DOHH2 (cell line): ENCODE measurements at regions not wholly inside any gene's neighbourhood (a gene's known extent, or its start where the extent isn't known, plus 50 kb on each side); places are given as distances from the start of the nearest gene placed in this dataset.

Source experiments
- H3F3A ChIP-seq: fragments of 200-600 bp; sonication (generic), shearing (Covaris generic); 2 replicates; pipeline ENCODE4 v1.6.0; 2016; ENCODE audit warnings: antibody characterized with exemption, mild to moderate bottlenecking; ENCODE audit not compliant: control insufficient read depth, insufficient read depth
- H3K27ac ChIP-seq: fragments of 200-600 bp; sonication (generic); 2 replicates; pipeline ENCODE4 v1.5.1; 2014; ENCODE audit warnings: low read depth, mild to moderate bottlenecking, low read length, moderate library complexity
- H3K27me3 ChIP-seq: fragments of 200-600 bp; sonication (generic); 2 replicates; pipeline ENCODE4 v1.6.1; 2014; ENCODE audit warnings: mild to moderate bottlenecking, low read length, mixed read lengths; ENCODE audit not compliant: control insufficient read depth
- H3K36me3 ChIP-seq: fragments of 200-600 bp; sonication (generic); 2 replicates; pipeline ENCODE4 v1.6.1; 2014; ENCODE audit warnings: mild to moderate bottlenecking, low read length, moderate library complexity, mixed read lengths; ENCODE audit not compliant: control insufficient read depth
- H3K4me1 ChIP-seq: fragments of 200-600 bp; sonication (generic); 2 replicates; pipeline ENCODE4 v1.6.1; 2014; ENCODE audit warnings: mild to moderate bottlenecking, low read length, mixed read lengths; ENCODE audit not compliant: control insufficient read depth
- H3K4me2 ChIP-seq: fragments of 200-600 bp; sonication (generic); 2 replicates; pipeline ENCODE4 v1.6.0; 2014; ENCODE audit warnings: mild to moderate bottlenecking, low read length, moderate library complexity
- H3K4me3 ChIP-seq: fragments of 200-600 bp; sonication (generic); 2 replicates; pipeline ENCODE4 v1.5.1; 2014; ENCODE audit warnings: mild to moderate bottlenecking, low read length, mixed read lengths
- H3K79me2 ChIP-seq: fragments of 200-600 bp; sonication (generic); 2 replicates; pipeline ENCODE4 v1.6.1; 2014; ENCODE audit warnings: mild to moderate bottlenecking, low read length, mixed read lengths; ENCODE audit not compliant: control insufficient read depth
- H3K9me2 ChIP-seq: fragments of 200-600 bp; sonication (generic); replicated peaks from 2 replicates; pipeline ENCODE4 v1.6.1; 2014; ENCODE audit warnings: mild to moderate bottlenecking, low read length, mixed read lengths; ENCODE audit not compliant: control insufficient read depth
- H3K9me3 ChIP-seq: fragments of 200-600 bp; sonication (generic); 2 replicates; pipeline ENCODE4 v1.6.1; 2014; ENCODE audit warnings: antibody characterized with exemption, low read length, mixed read lengths; ENCODE audit not compliant: control insufficient read depth, insufficient read depth
- H4K20me1 ChIP-seq: fragments of 200-600 bp; sonication (generic); 2 replicates; pipeline ENCODE4 v1.6.0; 2014; ENCODE audit warnings: low read depth, mild to moderate bottlenecking, antibody characterized with exemption, low read length, moderate library complexity; ENCODE audit not compliant: control insufficient read depth, insufficient read depth
- EZH2phosphoT487 ChIP-seq: fragments of 200-600 bp; sonication (generic); IDR thresholded peaks from 2 replicates; pipeline ENCODE4 v1.6.1; 2017; ENCODE audit warnings: borderline replicate concordance, mild to moderate bottlenecking, antibody characterized with exemption, low read length, moderate library complexity, mixed read lengths
- TF ChIP-seq, protein P1 (sequence below): fragments of 200-600 bp; sonication (generic); IDR thresholded peaks from one replicate; pipeline ENCODE4 v1.5.1; 2014; ENCODE audit warnings: antibody characterized with exemption, mild to moderate bottlenecking, low read depth, low read length; ENCODE audit not compliant: poor library complexity, severe bottlenecking

DNA sequence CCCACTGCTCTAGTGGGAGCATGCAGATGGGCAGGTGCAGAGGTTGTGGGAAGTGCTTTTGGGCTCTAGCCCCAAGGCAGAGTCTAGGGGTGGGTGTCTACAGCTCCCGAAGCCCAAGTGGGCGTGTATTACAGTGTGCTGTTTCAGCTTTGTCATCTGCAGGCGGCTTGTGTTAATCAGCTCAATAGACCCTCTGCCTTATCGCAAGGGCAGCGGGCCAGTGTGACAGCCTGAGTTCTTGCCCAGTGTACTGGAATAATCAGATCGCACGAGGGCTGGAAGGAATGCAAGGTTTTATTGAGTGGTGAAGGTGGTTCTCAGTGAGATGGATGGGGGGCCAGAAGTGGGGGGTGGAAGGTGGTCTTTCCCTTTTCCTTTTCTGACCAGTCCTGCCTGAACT is 529.4 kb upstream of the AMOT start:
- Histone ChIP-seq H3K4me1 (no peaks in the 10 kb centered on the region), H3F3A (no peaks in the 10 kb centered on the region), H3K36me3 (no peaks in the 10 kb centered on the region), H3K4me3 (no peak overlapping the region), H3K79me2 (no peaks in the 10 kb centered on the region), H3K9me3 (no peaks in the 10 kb centered on the region), H3K27me3 (no peaks in the 10 kb centered on the region), H3K27ac (no peak overlapping the region), H3K4me2 (no peak overlapping the region), H3K9me2 (no peaks in the 10 kb centered on the region), H4K20me1 (no peaks in the 10 kb centered on the region)
- TF ChIP-seq, protein P1, sequence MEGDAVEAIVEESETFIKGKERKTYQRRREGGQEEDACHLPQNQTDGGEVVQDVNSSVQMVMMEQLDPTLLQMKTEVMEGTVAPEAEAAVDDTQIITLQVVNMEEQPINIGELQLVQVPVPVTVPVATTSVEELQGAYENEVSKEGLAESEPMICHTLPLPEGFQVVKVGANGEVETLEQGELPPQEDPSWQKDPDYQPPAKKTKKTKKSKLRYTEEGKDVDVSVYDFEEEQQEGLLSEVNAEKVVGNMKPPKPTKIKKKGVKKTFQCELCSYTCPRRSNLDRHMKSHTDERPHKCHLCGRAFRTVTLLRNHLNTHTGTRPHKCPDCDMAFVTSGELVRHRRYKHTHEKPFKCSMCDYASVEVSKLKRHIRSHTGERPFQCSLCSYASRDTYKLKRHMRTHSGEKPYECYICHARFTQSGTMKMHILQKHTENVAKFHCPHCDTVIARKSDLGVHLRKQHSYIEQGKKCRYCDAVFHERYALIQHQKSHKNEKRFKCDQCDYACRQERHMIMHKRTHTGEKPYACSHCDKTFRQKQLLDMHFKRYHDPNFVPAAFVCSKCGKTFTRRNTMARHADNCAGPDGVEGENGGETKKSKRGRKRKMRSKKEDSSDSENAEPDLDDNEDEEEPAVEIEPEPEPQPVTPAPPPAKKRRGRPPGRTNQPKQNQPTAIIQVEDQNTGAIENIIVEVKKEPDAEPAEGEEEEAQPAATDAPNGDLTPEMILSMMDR, result no peak
- TF ChIP-seq EZH2phosphoT487, result no peak

DNA sequence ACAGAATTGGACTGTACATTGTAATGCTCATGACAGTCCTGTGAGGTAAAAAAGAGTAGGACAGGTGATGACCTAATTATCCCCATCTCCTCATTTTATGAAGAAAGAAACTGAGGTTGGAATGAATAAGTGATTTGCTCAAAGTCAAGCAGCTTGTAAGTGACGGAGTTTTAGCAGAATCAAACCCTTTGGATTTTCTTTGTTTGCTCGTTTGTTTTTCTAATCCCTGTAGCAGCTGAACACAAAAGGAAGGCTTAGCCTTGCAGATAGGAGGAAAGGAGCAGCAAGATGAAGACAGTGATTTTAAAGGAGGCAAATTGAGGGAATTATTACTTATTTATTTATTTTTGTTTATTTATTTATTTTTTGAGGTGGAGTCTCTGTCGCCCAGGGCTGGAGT is 528.4 kb upstream of the AMOT start:
- H3K27me3 ChIP-seq, result no peaks in the 10 kb centered on the region
- H3K4me3 ChIP-seq, result no peak overlapping the region
- no peaks in the 10 kb centered on the region for H4K20me1 ChIP-seq
- H3F3A ChIP-seq, result no peaks in the 10 kb centered on the region
- H3K9me3 ChIP-seq, result no peaks in the 10 kb centered on the region
- H3K9me2 ChIP-seq, result no peaks in the 10 kb centered on the region
- H3K4me1 ChIP-seq, result no peaks in the 10 kb centered on the region
- H3K4me2 ChIP-seq, result no peak overlapping the region
- no peak overlapping the region for H3K27ac ChIP-seq
- H3K79me2 ChIP-seq, result no peaks in the 10 kb centered on the region
- no peaks in the 10 kb centered on the region for H3K36me3 ChIP-seq
- no peak for TF ChIP-seq EZH2phosphoT487
- TF ChIP-seq, protein P1, result no peak

DNA sequence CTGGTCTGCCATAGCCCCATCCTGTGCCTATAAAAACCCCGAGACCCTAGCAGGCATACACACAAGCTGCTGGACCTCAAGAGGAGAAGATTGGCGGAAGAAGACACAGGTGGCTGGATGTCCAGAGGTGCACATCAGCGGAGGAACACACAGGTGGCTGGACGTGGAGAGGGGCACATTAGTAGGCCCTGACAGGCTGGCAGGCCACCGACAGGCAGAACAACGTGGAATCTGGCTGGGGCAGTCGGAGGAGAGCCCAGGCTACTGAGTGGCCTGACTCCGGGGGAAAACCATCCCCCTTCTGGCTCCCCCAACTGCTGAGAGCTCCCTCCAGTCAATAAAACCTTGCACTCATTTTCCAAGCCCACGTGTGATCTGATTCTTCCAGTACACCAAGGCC is 512.5 kb upstream of the AMOT start:
- Histone ChIP-seq H3F3A (no peaks in the 10 kb centered on the region), H3K36me3 (no peaks in the 10 kb centered on the region), H3K27ac (no peak overlapping the region), H3K9me2 (no peaks in the 10 kb centered on the region), H3K27me3 (no peaks in the 10 kb centered on the region), H3K4me1 (no peaks in the 10 kb centered on the region), H3K9me3 (no peaks in the 10 kb centered on the region), H3K4me3 (no peak overlapping the region), H3K79me2 (no peaks in the 10 kb centered on the region), H3K4me2 (no peak overlapping the region), H4K20me1 (no peaks in the 10 kb centered on the region)
- TF ChIP-seq EZH2phosphoT487, result no peak
- TF ChIP-seq, protein P1, result no peak

DNA sequence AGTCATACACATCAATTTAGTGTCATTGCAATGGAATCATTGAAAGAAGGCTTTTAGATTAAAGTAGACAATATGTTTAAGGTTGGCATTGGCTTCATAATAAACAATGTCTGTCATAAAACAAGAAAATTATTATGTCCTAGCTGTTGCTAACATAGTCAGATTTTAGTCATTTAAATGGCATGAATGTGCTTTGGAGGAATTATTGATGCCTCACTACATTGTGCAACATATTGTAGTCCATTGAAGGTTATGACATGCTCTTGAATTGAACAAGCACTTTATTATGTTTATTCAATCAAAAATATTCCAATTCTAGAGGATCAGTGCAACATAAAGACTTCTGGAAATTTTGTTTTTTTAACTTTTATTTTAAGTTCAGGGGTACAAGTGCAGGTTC is 489.8 kb upstream of the AMOT start:
- Histone ChIP-seq H3K4me2 (no peak overlapping the region), H3F3A (no peaks in the 10 kb centered on the region), H3K79me2 (no peaks in the 10 kb centered on the region), H3K27ac (no peak overlapping the region), H3K9me3 (no peaks in the 10 kb centered on the region), H3K4me1 (no peaks in the 10 kb centered on the region), H3K4me3 (no peak overlapping the region), H4K20me1 (no peaks in the 10 kb centered on the region), H3K36me3 (no peaks in the 10 kb centered on the region), H3K9me2 (no peaks in the 10 kb centered on the region), H3K27me3 (no peaks in the 10 kb centered on the region)
- no peak for TF ChIP-seq EZH2phosphoT487
- TF ChIP-seq, protein P1, result no peak
